Ectodermal cell (in vitro differentiated cells): ENCODE measurements at regions not wholly inside any gene's neighbourhood (a gene's known extent, or its start where the extent isn't known, plus 50 kb on each side); places are given as distances from the start of the nearest gene placed in this dataset.

ENCODE experiments used
- H3K27ac ChIP-seq: 2 replicates; pipeline ENCODE4 v1.7.0; 2013; ENCODE audit warnings: mild to moderate bottlenecking, low read depth, low read length; ENCODE audit not compliant: insufficient read depth, poor library complexity, severe bottlenecking
- H3K27me3 ChIP-seq: 2 replicates; pipeline ENCODE4 v1.7.0; 2013; ENCODE audit warnings: mild to moderate bottlenecking, low read length; ENCODE audit not compliant: insufficient read depth, control insufficient read depth, poor library complexity, severe bottlenecking
- H3K36me3 ChIP-seq: one replicate; pipeline ENCODE4 v1.7.0; 2013; ENCODE audit warnings: low read length; ENCODE audit not compliant: control insufficient read depth, insufficient read depth
- H3K4me1 ChIP-seq: one replicate; pipeline ENCODE4 v1.7.0; 2013; ENCODE audit warnings: low read length; ENCODE audit not compliant: control insufficient read depth, insufficient read depth
- H3K4me3 ChIP-seq: 2 replicates; pipeline ENCODE4 v1.7.0; 2013; ENCODE audit warnings: low read depth, low read length, control low read depth; ENCODE audit not compliant: insufficient read depth
- H3K9me3 ChIP-seq: 2 replicates; pipeline ENCODE4 v1.7.0; 2013; ENCODE audit warnings: mild to moderate bottlenecking, low read length, moderate library complexity; ENCODE audit not compliant: control insufficient read depth
- WGBS, 2 experiments: methylation state at CpG; one replicate each; pipeline ENCODE4 v1.1.7; 2013; ENCODE audit warnings: missing lambda C conversion rate in 2 of 2; 5-methylcytosine and 5-hydroxymethylcytosine counted together

GRCh38 chr22:47594836-47595521 is 832.5 kb downstream of the TBC1D22A start:
- H3K9me3 ChIP-seq: peaks cover 3% of the 10 kb centered on the region
- no peaks in the 10 kb centered on the region for H3K36me3 ChIP-seq
- no peaks in the 10 kb centered on the region for H3K27me3 ChIP-seq
- no peak overlapping the region for H3K4me3 ChIP-seq
- WGBS, 2 experiments: 78 to 81% methylated on average over 6 of the region's 6 CpGs
- H3K27ac ChIP-seq: no peak overlapping the region
- no peaks in the 10 kb centered on the region for H3K4me1 ChIP-seq

- Histone ChIP-seq H3K9me3 (peaks cover 3% of the 10 kb centered on the region), H3K4me3 (no peak overlapping the region), H3K4me1 (no peaks in the 10 kb centered on the region), H3K27ac (no peak overlapping the region), H3K27me3 (no peaks in the 10 kb centered on the region), H3K36me3 (no peaks in the 10 kb centered on the region)
- 87% methylated on average over 15 of the region's 15 CpGs for WGBS, 2 experiments
Observed at GRCh38 chr22:47593911-47594311, 831.5 kb downstream of the TBC1D22A start.

- H3K4me1 ChIP-seq: no peaks in the 10 kb centered on the region
- H3K9me3 ChIP-seq: peaks cover 3% of the 10 kb centered on the region
- no peaks in the 10 kb centered on the region for H3K36me3 ChIP-seq
- 85 to 88% methylated on average over 13 of the region's 13 CpGs for WGBS, 2 experiments
- no peak overlapping the region for H3K4me3 ChIP-seq
- no peaks in the 10 kb centered on the region for H3K27me3 ChIP-seq
- H3K27ac ChIP-seq: no peak overlapping the region
Observed at GRCh38 chr22:47593291-47593690, 830.8 kb downstream of the TBC1D22A start.

- WGBS, 2 experiments: 78 to 81% methylated on average over 9 of the region's 9 CpGs
- H3K27ac ChIP-seq: no peak overlapping the region
- H3K4me3 ChIP-seq: no peak overlapping the region
- H3K9me3 ChIP-seq: peaks cover 3% of the 10 kb centered on the region
- H3K36me3 ChIP-seq: no peaks in the 10 kb centered on the region
- H3K4me1 ChIP-seq: no peaks in the 10 kb centered on the region
- H3K27me3 ChIP-seq: no peaks in the 10 kb centered on the region
Observed at GRCh38 chr22:47592791-47593190, 830.3 kb downstream of the TBC1D22A start.

GRCh38 chr22:47591709-47592108 is 829.3 kb downstream of the TBC1D22A start:
- H3K27ac ChIP-seq: no peak overlapping the region
- H3K27me3 ChIP-seq: no peaks in the 10 kb centered on the region
- H3K4me3 ChIP-seq: no peak overlapping the region
- 89 to 90% methylated on average over 16 of the region's 16 CpGs for WGBS, 2 experiments
- H3K36me3 ChIP-seq: no peaks in the 10 kb centered on the region
- no peaks in the 10 kb centered on the region for H3K4me1 ChIP-seq
- H3K9me3 ChIP-seq: peaks cover 3% of the 10 kb centered on the region

- Histone ChIP-seq H3K4me1 (no peaks in the 10 kb centered on the region), H3K27ac (no peak overlapping the region), H3K36me3 (no peaks in the 10 kb centered on the region), H3K4me3 (no peak overlapping the region), H3K27me3 (no peaks in the 10 kb centered on the region), H3K9me3 (peaks cover 3% of the 10 kb centered on the region)
- WGBS, 2 experiments: 90% methylated on average over 7 of the region's 7 CpGs
Observed at GRCh38 chr22:47591016-47591415, 828.6 kb downstream of the TBC1D22A start.

- H3K9me3 ChIP-seq: peaks cover 3% of the 10 kb centered on the region
- no peaks in the 10 kb centered on the region for H3K27me3 ChIP-seq
- 85 to 88% methylated on average over 16 of the region's 17 CpGs for WGBS, 2 experiments
Observed at GRCh38 chr22:47589271-47590250, 827.1 kb downstream of the TBC1D22A start.

GRCh38 chr22:47588578-47588960 is 826.1 kb downstream of the TBC1D22A start:
- WGBS, 2 experiments: 84 to 88% methylated on average over 7 of the region's 7 CpGs
- Histone ChIP-seq H3K27me3 (no peaks in the 10 kb centered on the region), H3K4me1 (no peaks in the 10 kb centered on the region), H3K4me3 (no peak overlapping the region), H3K36me3 (no peaks in the 10 kb centered on the region), H3K9me3 (peaks cover 2% of the 10 kb centered on the region), H3K27ac (no peak overlapping the region)

More at GRCh38 chr22:47589271-47590250, 827.1 kb downstream of the TBC1D22A start:
- Histone ChIP-seq H3K27ac (no peak overlapping the region), H3K4me3 (no peak overlapping the region), H3K36me3 (no peaks in the 10 kb centered on the region), H3K4me1 (no peaks in the 10 kb centered on the region)

GRCh38 chr22:47587861-47588577 is 825.6 kb downstream of the TBC1D22A start:
- no peaks in the 10 kb centered on the region for H3K27me3 ChIP-seq
- H3K36me3 ChIP-seq: no peaks in the 10 kb centered on the region
- H3K4me1 ChIP-seq: no peaks in the 10 kb centered on the region
- H3K9me3 ChIP-seq: peaks cover 2% of the 10 kb centered on the region
- H3K4me3 ChIP-seq: no peak overlapping the region
- 76 to 80% methylated on average over 9 of the region's 9 CpGs for WGBS, 2 experiments
- H3K27ac ChIP-seq: no peak overlapping the region

- Histone ChIP-seq H3K4me3 (no peak overlapping the region), H3K27me3 (no peaks in the 10 kb centered on the region), H3K27ac (no peak overlapping the region), H3K9me3 (peaks cover 2% of the 10 kb centered on the region), H3K36me3 (no peaks in the 10 kb centered on the region), H3K4me1 (no peaks in the 10 kb centered on the region)
- WGBS, 2 experiments: 81 to 83% methylated on average over 7 of the region's 7 CpGs
Observed at GRCh38 chr22:47587361-47587760, 824.9 kb downstream of the TBC1D22A start.
